HepG2 (cell line): ENCODE measurements at regions not wholly inside any gene's neighbourhood (a gene's known extent, or its start where the extent isn't known, plus 50 kb on each side); places are given as distances from the start of the nearest gene placed in this dataset.

Source experiments
- ATAC-seq: fragments of 200-7000 bp; cut with Tn5 transposase; 3 replicates; pipeline ENCODE4 v1.9.1; 2020; ENCODE audit warnings: mild to moderate bottlenecking, moderate library complexity
- BruUV-seq: library from RNA; stranded (reverse); fragments of 400-500 nt; replicated peaks from 2 replicates; lab custom pipeline; 2021; lab: Mats Ljungman, UMichigan
- CTCF ChIA-PET: fragments of 300-600 bp; formaldehyde crosslinking; extraction: SDS; loops from one replicate; lab custom pipeline; 2021; ENCODE audit warnings: low total read pairs, inconsistent platforms, low intra/inter-chr PET ratio; lab: Yijun Ruan, JAX
- POLR2A ChIA-PET: fragments of 350-600 bp; sonication (Branson Sonifier 250); formaldehyde crosslinking; loops from one replicate; lab custom pipeline; 2020; ENCODE audit warnings: antibody characterized with exemption, inconsistent platforms; lab: Yijun Ruan, JAX
- DNase-seq: peaks from one replicate; pipeline ENCODE4 v3.0.0-alpha.2; 2015; ENCODE audit warnings: low spot score
- FAIRE-seq: peaks from 3 replicates; lab custom pipeline; 2011; peaks lifted over from hg19 to GRCh38; lab: Jason Lieb, UNC
- H2AFZ ChIP-seq: one replicate; pipeline ENCODE4 v1.6.1; 2011; ENCODE audit warnings: low read length, inconsistent platforms
- H3K27ac ChIP-seq: fragments of 300-600 bp; 3 replicates; pipeline ENCODE4 v1.8.0; 2011; ENCODE audit warnings: mixed run types, mild to moderate bottlenecking, mixed read lengths, low read length, inconsistent platforms; ENCODE audit not compliant: insufficient read depth; ENCODE audit errors: extremely low read length
- H3K27me3 ChIP-seq, 2 experiments: fragments of 200-600 bp in 1 of 2; 2 replicates in 1 of 2; 3 replicates in 1 of 2; pipeline versions ENCODE4 v1.6.0 to v1.8.0; 2011; ENCODE audit warnings: low read length in 2 of 2, mild to moderate bottlenecking in 2 of 2, moderate library complexity in 2 of 2, inconsistent platforms in 1 of 2; ENCODE audit not compliant: insufficient read depth in 2 of 2, control insufficient read depth in 1 of 2
- H3K36me3 ChIP-seq, 2 experiments: fragments of 200-600 bp in 1 of 2; replicated peaks in 1 of 2; 2 replicates in 1 of 2; 3 replicates in 1 of 2; pipeline versions ENCODE4 v1.5.1 to v1.8.0; 2011; ENCODE audit warnings: low read length in 2 of 2, inconsistent platforms in 1 of 2; ENCODE audit not compliant: insufficient read depth in 2 of 2, control insufficient read depth in 1 of 2
- H3K4me1 ChIP-seq: 2 replicates; pipeline ENCODE4 v1.5.1; 2012; ENCODE audit warnings: low read length, inconsistent platforms; ENCODE audit not compliant: insufficient read depth
- H3K4me2 ChIP-seq: 2 replicates; pipeline ENCODE4 v1.6.0; 2011; ENCODE audit warnings: low read depth, low read length, inconsistent platforms
- H3K4me3 ChIP-seq, 3 experiments: fragments of 200-600 bp in 1 of 3; sonication (generic), shearing (Covaris generic) in 1 of 3; replicated peaks in 1 of 3; 2 replicates each; pipeline ENCODE4 v1.5.1; 2011 to 2016; ENCODE audit warnings: low read length in 3 of 3, inconsistent platforms in 2 of 3, low read depth in 2 of 3, mild to moderate bottlenecking in 2 of 3, control low read depth in 1 of 3, mixed read lengths in 1 of 3; ENCODE audit not compliant: insufficient read depth in 1 of 3
- H3K79me2 ChIP-seq: one replicate; pipeline ENCODE4 v1.6.1; 2011; ENCODE audit warnings: low read length, inconsistent platforms; ENCODE audit not compliant: insufficient read depth
- H3K9ac ChIP-seq: 2 replicates; pipeline ENCODE4 v1.6.0; 2011; ENCODE audit warnings: mild to moderate bottlenecking, low read depth, low read length, inconsistent platforms; ENCODE audit not compliant: insufficient read depth
- H3K9me3 ChIP-seq: 2 replicates; pipeline ENCODE4 v1.5.1; 2012; ENCODE audit warnings: mild to moderate bottlenecking, low read length
- H4K20me1 ChIP-seq: 2 replicates; pipeline ENCODE4 v1.6.0; 2011; ENCODE audit warnings: inconsistent platforms, mild to moderate bottlenecking, low read length, moderate library complexity; ENCODE audit not compliant: insufficient read depth
- CREBL2 ChIP-seq: sonication (generic); formaldehyde crosslinking; IDR thresholded peaks from 2 replicates; pipeline ENCODE4 v1.8.1; 2023; ENCODE audit warnings: missing genetic modification reagents, mild to moderate bottlenecking, borderline replicate concordance
- FOXA1 ChIP-seq, 2 experiments: fragments of 450-650 bp in 1 of 2; sonication (generic) in 1 of 2; formaldehyde crosslinking in 1 of 2; IDR thresholded peaks; 2 replicates each; pipeline versions ENCODE4 v1.4.0 to v1.6.1; 2016 to 2020; ENCODE audit warnings: missing genetic modification reagents in 1 of 2
- HMG20B ChIP-seq: conservative IDR thresholded peaks from 2 replicates; pipeline ENCODE4 v1.6.1; 2016; ENCODE audit warnings: missing genetic modification reagents, missing compliant biosample characterization
- IKZF5 ChIP-seq: IDR thresholded peaks from 2 replicates; pipeline ENCODE4 v1.6.1; 2018; ENCODE audit warnings: missing genetic modification reagents, mild to moderate bottlenecking, missing compliant biosample characterization
- KDM1A ChIP-seq: IDR thresholded peaks from 2 replicates; pipeline ENCODE4 v1.6.1; 2016; ENCODE audit warnings: missing compliant biosample characterization
- LBX2 ChIP-seq: sonication (generic); formaldehyde crosslinking; IDR thresholded peaks from 2 replicates; pipeline ENCODE4 v1.5.0; 2020; ENCODE audit warnings: missing genetic modification reagents, mild to moderate bottlenecking, borderline replicate concordance
- POGZ ChIP-seq: sonication (generic); formaldehyde crosslinking; IDR thresholded peaks from 2 replicates; pipeline ENCODE4 v1.4.0; 2020; ENCODE audit warnings: mild to moderate bottlenecking, missing genetic modification reagents
- RFX1 ChIP-seq: fragments of 450-650 bp; IDR thresholded peaks from 2 replicates; pipeline ENCODE4 v1.6.1; 2017
- SAFB2 ChIP-seq: sonication (generic); formaldehyde crosslinking; IDR thresholded peaks from 2 replicates; pipeline ENCODE4 v1.5.1; 2020; ENCODE audit warnings: missing genetic modification reagents, low read depth, mild to moderate bottlenecking, borderline replicate concordance
- SP4 ChIP-seq: sonication (generic); formaldehyde crosslinking; IDR thresholded peaks from 2 replicates; pipeline ENCODE4 v1.8.1; 2023; ENCODE audit warnings: mild to moderate bottlenecking, missing genetic modification reagents
- TBL1XR1 ChIP-seq: fragments of 150-350 bp; IDR thresholded peaks from 2 replicates; pipeline ENCODE4 v1.6.1; 2014; ENCODE audit warnings: borderline replicate concordance, low read length; ENCODE audit not compliant: partially characterized antibody
- TOE1 ChIP-seq: sonication (generic); formaldehyde crosslinking; IDR thresholded peaks from 2 replicates; pipeline ENCODE4 v1.4.0; 2020; ENCODE audit warnings: mild to moderate bottlenecking, missing genetic modification reagents
- ZGPAT ChIP-seq: IDR thresholded peaks from 2 replicates; pipeline ENCODE4 v1.6.1; 2016; ENCODE audit warnings: mild to moderate bottlenecking
- ZKSCAN1 ChIP-seq: fragments of 150-350 bp; IDR thresholded peaks from 2 replicates; pipeline ENCODE4 v1.6.1; 2014; ENCODE audit warnings: low read length
- ZNF550 ChIP-seq: sonication (generic); formaldehyde crosslinking; IDR thresholded peaks from 2 replicates; pipeline ENCODE4 v1.4.0; 2020; ENCODE audit warnings: mild to moderate bottlenecking, missing genetic modification reagents, borderline replicate concordance
- WGBS: methylation state at CpG from one replicate; pipeline ENCODE4 v1.1.6; 2017; ENCODE audit warnings: low lambda C conversion rate; 5-methylcytosine and 5-hydroxymethylcytosine counted together
- in situ Hi-C: cut with HindIII; loops from 2 replicates; pipeline ENCODE4 v1.10.0; 2017; ENCODE audit warnings: low pct_unique_long_range_greater_than_20kb; ENCODE audit not compliant: extremely low pct_ligation_motif_present
- intact Hi-C: fragments of 100-400 bp; cut with micrococcal nuclease; formaldehyde crosslinking; loops from one replicate; pipeline ENCODE4 v1.10.0; 2022; ENCODE audit not compliant: unreplicated experiment
- TF ChIP-seq, protein P1 (sequence below): sonication (generic); formaldehyde crosslinking; IDR thresholded peaks from 2 replicates; pipeline ENCODE4 v1.5.1; 2020; ENCODE audit warnings: missing genetic modification reagents, mild to moderate bottlenecking, borderline replicate concordance
- TF ChIP-seq, protein P2 (sequence below): sonication (generic); formaldehyde crosslinking; IDR thresholded peaks from 2 replicates; pipeline ENCODE4 v1.8.0; 2022; ENCODE audit warnings: missing genetic modification reagents, mild to moderate bottlenecking, borderline replicate concordance

DNA sequence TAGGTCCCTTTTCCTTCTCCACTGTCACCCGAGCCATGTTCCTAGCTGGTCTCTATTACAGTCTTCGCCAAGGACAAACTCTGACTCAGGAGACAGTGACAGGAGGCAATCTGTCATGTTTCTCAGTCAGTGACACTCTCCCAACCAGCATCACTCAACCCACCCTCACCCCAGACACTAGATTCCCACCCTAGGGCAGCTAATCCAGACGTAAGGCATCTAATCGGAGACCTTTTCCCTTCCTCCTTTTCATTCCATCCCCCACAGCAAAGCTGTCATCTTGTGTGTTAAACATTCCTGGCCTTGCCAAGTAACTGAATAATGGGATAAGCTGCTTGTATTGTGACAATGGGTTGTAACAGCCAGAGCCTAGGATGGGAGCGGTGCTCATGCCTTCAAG lies 95.2 kb downstream of the SNX18 start (continued):
- TF ChIP-seq, protein P1, sequence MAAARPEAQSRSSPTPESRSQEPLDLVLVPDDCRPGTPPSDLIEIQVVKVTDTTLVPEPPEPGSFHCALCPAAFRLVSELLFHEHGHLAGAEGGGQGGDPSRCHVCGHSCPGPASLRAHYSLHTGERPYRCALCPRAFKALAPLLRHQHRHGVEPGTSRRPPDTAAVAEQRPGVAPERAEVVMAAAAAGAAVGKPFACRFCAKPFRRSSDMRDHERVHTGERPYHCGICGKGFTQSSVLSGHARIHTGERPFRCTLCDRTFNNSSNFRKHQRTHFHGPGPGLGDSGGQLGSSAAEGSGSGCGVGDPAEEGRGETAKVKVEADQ (CRISPR knock-in tag) = no peak
- no peak for TF ChIP-seq IKZF5
- TF ChIP-seq HMG20B = no peak
- TF ChIP-seq RFX1 = no peak
- no peak for TF ChIP-seq ZKSCAN1
- TF ChIP-seq SP4 (CRISPR knock-in tag) = no peak
- no peak for TF ChIP-seq CREBL2

DNA sequence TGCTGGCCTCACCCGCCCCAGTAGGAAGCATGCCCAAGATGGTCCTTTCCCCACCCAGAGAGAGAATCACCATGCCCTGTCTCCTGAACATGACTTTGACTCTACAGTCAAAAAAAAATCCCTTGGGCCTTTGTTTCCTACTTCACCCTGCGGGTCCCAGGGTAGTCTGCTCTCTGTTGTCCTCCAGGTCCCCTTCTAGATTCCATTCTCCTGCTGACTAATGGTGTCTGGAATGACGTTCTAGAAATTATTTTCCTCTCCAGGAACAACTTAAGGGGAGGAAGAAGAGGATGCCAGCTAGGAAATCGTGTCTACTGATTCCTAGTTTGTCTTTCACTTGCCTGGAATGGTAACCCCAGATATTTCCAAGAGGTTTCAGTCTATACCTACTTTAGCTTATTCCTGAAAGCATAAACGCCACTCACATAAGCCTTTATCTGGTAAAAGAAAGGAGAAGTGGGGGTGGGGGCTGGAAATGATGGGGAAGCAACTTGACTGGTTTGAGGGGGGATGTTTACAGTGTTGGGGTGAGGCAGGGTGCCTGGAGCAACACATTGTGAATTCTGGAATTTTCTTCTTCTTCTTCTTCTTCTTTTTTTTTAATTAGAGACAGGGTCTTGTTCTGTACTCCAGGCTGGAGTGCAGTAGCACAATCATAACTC lies 93.9 kb downstream of the SNX18 start:
- ChIA-PET CTCF (no interaction called here), POLR2A (no interaction called here)
- 5% methylated on average over 5 of the region's 5 CpGs for WGBS
- Histone ChIP-seq H2AFZ (no peak overlapping the region), H3K27ac (no peak overlapping the region), H3K9me3 (no peaks in the 10 kb centered on the region), H3K79me2 (no peaks in the 10 kb centered on the region), H3K36me3 (no peaks in the 10 kb centered on the region), H3K4me3 (no peak overlapping the region), H3K4me2 (no peak overlapping the region), H3K4me1 (no peaks in the 10 kb centered on the region), H3K27me3 (no peaks in the 10 kb centered on the region), H3K9ac (no peak overlapping the region), H4K20me1 (no peaks in the 10 kb centered on the region)
- ATAC-seq = no peak
- in situ Hi-C loops = no loop called here
- no peak for TF ChIP-seq SAFB2 (CRISPR knock-in tag)
- no peak for TF ChIP-seq ZGPAT (CRISPR knock-in tag)
- no peak for TF ChIP-seq TOE1 (CRISPR knock-in tag)
- TF ChIP-seq FOXA1 (IDR thresholded peaks at IDR 0.05) = no peak
- TF ChIP-seq FOXA1 (CRISPR knock-in tag; IDR thresholded peaks at IDR 0.05) = no peak
- no peak for TF ChIP-seq TBL1XR1
- TF ChIP-seq, protein P2, sequence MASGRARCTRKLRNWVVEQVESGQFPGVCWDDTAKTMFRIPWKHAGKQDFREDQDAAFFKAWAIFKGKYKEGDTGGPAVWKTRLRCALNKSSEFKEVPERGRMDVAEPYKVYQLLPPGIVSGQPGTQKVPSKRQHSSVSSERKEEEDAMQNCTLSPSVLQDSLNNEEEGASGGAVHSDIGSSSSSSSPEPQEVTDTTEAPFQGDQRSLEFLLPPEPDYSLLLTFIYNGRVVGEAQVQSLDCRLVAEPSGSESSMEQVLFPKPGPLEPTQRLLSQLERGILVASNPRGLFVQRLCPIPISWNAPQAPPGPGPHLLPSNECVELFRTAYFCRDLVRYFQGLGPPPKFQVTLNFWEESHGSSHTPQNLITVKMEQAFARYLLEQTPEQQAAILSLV (CRISPR knock-in tag) = no peak
- no peak for TF ChIP-seq KDM1A
- TF ChIP-seq LBX2 (CRISPR knock-in tag) = no peak
- TF ChIP-seq POGZ (CRISPR knock-in tag) = no peak
- TF ChIP-seq ZNF550 (CRISPR knock-in tag) = no peak
- intact Hi-C loops = no loop called here
- DNase-seq = no peak
- no TSS peak for BruUV-seq
- FAIRE-seq = no peak
